ENCODE measurements at regions not wholly inside any gene's neighbourhood (a gene's known extent, or its start where the extent isn't known, plus 50 kb on each side); places are given as distances from the start of the nearest gene placed in this dataset.
"Not testable (repeated sequence)": the region's sequence is repeated elsewhere in the genome, so short reads cannot be mapped to it uniquely, and the experiment has no call there.

DNA sequence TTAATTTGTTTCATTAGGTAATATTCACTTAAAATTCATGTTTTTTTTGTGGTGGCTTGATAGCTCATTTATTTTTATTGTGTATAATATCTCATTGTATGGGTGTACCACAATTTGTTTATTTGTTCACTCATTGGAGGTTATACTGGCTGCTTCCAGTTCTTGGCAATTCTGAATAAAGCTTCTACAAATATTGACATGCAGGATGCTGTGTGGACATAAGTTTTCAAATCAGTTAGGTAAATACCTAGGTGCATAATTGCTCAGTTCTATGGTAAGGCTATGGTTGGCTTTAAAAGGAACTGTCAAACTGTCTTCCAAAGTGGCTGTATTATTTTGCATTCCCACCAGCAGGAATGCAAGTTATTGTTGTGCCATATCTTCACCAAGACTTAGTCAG lies 504.5 kb upstream of the GALNTL6 start:
- DNase-seq: no peak

DNA sequence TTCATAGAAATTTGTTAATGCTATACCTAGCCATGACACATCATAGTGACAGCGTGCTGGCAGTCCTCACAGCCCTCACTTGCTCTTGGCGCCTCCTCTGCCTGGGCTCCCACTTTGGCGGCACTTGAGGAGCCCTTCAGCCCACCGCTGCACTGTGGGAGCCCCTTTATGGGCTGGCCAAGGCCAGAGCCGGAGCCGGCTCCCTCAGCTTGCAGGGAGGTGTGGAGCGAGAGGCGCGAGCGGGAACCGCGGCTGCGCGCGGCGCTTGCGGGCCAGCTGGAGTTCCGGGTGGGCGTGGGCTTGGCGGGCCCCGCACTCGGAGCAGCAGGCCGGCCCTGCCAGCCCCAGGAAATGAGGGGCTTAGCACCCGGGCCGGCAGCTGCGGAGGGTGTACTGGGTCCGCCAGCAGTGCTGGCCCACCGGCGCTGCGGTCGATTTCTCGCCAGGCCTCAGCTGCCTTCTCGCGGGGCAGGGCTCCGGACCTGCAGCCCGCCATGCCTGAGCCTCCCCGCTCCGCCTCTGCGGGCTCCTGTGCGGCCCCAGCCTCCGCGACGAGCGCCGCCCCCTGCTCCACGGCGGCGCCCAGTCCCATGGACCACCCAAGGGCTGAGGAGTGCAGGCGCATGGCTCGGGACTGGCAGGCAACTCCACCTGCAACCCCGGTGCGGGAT lies 515.0 kb upstream of the GALNTL6 start:
- not testable (repeated sequence) for DNase-seq

GRCh38 chr4:171288816-171289432 lies 524.3 kb upstream of the GALNTL6 start:
- no peak for DNase-seq

DNA sequence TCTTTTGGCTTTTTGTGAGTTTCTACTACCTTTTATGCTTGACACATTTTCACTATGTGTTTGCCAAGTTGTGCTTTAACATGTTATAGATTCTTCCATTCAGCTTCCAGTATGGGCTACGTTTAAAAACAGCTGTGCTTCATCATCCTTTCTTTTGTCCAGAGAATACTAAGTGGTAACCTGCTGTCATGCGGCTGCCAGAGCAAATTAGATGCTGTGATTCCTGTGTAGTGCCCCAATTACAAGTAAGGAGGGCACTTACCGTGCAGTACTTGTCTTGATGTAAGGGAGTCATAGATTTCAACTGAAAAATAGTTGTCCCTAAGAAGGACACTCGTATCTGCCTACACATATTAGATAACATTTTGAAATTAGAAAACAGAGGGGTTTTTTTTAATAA lies 531.8 kb upstream of the GALNTL6 start:
- no peak for DNase-seq

DNA sequence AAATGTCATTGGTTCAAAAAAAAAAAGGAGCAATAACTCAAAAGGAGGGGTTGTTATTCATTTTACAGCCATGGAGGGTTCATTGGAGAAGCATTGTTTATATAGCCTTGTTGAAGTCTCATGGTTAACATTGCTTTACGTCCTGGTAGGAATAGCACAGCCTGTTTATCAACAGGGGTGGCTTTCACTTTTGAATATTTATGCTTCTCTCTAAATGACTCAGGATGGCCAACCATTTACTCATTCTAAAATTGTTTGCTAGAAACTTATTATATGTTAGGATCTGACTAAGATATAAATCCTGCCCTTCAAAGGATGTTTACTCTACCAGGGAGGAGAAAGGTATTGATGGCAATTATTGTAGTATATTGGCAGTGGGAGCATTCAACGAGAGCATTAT lies 534.1 kb upstream of the GALNTL6 start:
- DNase-seq: no peak

DNA sequence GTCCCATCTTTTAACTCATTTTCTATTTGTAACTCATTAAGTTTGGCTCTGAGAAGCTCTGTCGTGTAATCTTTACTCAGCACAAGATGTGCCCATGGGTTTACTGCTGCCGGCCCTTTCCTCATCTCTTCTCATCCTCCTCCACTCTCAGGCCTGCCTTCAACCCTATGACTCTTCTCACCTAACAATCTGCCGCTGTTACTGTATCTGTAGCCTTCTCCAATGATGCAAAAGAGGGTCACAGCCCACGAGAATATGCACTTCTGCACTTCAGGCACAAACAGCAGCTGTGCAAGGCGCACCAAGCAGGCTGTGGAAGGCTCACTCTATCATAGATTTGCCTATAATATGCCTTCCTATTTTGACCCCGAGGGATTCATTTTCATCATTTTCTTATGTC lies 546.5 kb upstream of the GALNTL6 start:
- no peak for DNase-seq

- no peak for DNase-seq
These were observed 547.9 kb upstream of the GALNTL6 start for GRCh38 chr4:171265190-171265818.

GRCh38 chr4:171256223-171256622 lies 557.0 kb upstream of the GALNTL6 start:
- DNase-seq: no peak

DNA sequence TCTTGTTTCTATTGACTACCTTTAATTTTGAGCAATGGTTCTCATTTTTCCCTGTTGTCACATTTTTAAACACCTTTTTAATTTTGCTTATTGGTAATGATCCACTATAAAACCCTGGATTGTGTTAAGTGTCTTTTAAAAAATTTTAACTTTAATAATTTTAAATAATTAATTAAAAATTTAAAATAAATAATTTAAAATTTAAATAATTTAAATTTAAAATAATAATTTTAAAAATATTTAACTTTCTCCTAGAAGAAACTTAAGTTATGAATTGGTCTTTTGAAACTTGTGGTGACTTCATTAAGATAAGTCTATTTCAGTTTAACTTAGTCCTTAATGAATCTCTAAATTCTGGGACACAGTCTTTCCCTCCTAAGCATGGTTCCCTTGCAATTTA lies 566.3 kb upstream of the GALNTL6 start:
- DNase-seq: no peak

DNA sequence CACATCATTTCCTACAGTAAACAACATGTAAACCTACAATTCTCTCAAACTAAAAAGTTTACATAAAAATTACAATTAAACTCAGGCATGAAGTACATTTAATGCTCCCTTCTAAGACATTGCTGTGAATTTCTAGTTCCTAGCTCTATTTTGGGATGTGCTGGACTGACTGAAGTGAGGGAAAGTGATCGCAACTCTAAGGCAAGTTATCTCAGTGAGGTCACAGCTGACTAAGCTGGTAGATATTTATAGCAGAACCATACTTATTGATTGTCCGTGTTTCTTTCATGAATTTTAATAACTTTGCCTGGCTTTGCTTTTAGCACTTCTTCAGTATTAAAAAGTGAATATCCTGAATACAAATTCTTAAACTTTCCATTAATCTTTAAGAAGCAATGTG lies 570.4 kb upstream of the GALNTL6 start:
- no peak for DNase-seq

DNA sequence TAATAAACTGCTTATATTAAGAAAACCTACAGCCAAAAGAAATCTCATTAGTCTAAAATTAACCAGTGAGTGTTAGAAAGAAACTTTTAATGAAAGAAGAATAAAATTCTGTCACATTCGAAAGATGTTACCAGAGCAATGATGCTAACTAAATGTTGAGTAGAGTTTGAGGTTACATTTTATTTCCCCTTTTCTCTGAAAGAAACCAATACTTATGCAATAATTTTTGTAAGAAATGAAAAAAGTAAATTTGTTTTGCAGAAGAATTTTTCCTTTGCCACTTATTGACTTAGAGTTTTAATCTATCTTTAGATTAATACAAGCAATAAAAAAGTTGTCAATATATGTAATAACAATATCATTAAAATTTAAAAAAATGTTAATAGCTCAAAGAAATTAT lies 574.0 kb upstream of the GALNTL6 start:
- no peak for DNase-seq

DNA sequence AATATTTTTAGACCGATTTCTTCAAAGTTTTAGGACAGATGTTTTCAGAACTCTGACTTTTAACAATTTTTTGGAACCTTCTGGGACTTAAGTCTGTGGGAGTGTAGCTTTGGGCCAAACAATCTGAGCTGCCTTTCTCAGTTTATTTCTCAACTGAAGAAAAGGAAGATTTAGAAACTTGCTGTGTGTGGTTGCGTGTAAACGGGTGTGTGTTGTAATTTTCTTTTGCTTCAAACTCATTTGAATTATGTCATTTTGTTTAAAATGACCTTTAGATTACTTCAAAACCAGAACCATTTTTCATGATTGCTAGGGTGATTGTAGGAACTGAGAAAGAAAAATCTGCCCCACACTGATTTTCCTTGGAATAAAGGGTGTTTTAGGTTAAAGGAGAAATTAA lies 577.7 kb upstream of the GALNTL6 start:
- DNase-seq: no peak

- not testable (repeated sequence) for DNase-seq
These were observed 583.9 kb upstream of the GALNTL6 start for GRCh38 chr4:171229354-171229753.

DNA sequence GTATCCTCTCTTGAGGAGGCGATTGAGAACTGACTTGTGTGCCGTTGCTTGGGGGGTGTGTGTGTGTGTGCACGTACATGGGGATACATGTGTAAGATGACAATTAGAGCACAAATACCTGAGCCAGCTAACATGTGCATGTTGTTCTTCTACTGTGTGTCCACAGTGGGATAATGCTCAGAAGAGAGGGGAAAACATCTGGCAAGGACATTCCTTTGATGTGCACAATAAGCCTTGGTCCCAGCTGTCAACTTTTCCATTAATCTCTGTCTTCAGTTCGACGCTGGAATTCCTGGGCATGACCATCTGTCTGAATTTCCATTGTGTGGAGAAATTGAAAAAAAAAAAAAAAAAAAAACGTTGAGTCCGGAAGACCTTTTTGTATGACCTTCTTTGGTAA lies 592.0 kb upstream of the GALNTL6 start:
- no peak for DNase-seq

- DNase-seq: no peak
These were observed 609.8 kb upstream of the GALNTL6 start for GRCh38 chr4:171203425-171203824.

GRCh38 chr4:171202908-171203307 lies 610.3 kb upstream of the GALNTL6 start:
- DNase-seq: no peak

DNA sequence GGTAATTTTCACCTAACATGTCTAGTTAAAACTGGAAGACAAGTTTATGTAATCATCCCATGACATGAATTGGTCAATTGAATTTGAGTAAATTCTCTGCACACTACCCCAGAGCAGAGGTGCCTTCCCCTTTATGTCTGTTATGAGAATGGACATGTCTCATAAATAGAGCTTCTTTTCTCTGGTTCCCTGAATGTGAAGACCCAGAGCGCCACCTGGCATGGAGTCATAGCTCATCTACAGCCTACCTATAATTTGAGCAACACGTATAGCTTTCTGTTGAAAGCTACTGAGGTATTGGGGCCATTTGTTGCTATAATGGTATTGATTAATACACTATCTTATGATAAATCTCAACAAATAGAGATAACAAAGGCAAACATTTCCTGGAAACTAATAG lies 626.5 kb upstream of the GALNTL6 start:
- DNase-seq: no peak

DNA sequence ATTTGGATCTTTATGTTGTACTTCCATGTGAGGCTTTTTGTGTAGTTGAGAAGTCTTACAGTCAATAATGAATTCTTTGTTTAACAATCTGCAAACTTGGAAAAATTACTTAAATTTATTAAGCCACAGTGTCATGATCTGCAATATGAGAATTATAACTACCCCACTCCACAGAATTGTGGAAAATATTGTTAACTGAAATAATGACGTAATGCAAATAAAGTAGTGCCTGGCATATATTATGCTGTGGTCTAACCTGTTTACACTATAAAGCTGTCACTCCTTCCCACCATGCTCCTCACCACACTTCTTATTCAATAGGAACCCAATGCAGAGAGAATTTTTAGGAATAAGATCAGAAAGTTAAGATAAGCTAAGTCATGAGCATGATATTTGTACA lies 632.1 kb upstream of the GALNTL6 start:
- DNase-seq: no peak

- DNase-seq: no peak
These were observed 642.5 kb upstream of the GALNTL6 start for GRCh38 chr4:171170671-171171070.

- no peak for DNase-seq
These were observed 643.8 kb upstream of the GALNTL6 start for GRCh38 chr4:171169396-171169795.

- DNase-seq: no peak
These were observed 650.7 kb upstream of the GALNTL6 start for GRCh38 chr4:171162478-171162877.

GRCh38 chr4:171157462-171158082 lies 655.6 kb upstream of the GALNTL6 start:
- DNase-seq: no peak

DNA sequence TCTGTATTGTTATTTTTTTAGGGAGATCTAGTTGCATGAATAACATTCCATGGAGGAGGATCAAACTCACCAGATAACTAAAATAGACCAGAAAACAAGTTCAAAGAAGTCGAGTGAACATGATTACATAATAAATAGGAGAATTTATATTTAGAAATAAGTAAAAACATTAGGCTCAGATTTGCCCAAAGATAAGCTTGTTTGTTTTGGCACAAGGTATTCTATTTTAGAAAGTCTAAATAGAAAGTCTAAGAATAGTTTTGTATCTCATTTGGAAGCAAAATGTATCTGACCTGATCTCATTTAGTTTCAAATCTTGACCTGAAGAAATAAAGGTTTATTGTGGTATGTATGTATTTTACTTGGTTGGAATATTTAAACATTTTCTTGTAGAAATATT lies 670.6 kb upstream of the GALNTL6 start:
- DNase-seq: no peak

GRCh38 chr4:171142045-171142444 lies 671.2 kb upstream of the GALNTL6 start:
- DNase-seq: no peak

Data from NCI-H1694 (cell line).